Cardiac fibroblast (primary cell): ENCODE measurements at regions not wholly inside any gene's neighbourhood (a gene's known extent, or its start where the extent isn't known, plus 50 kb on each side); places are given as distances from the start of the nearest gene placed in this dataset.

Experiments used
- DNase-seq, 2 donors: peaks; one replicate each; pipeline versions ENCODE4 v3.0.0 to v3.0.0-alpha.2; 2010; ENCODE audit warnings: low read depth in 2 of 2
- H3K4me3 ChIP-seq, 2 donors: replicated peaks in 1 of 2; 1 replicate in 1 of 2; 2 replicates in 1 of 2; pipeline ENCODE4 v1.5.1; 2011; ENCODE audit warnings: low read depth in 2 of 2, low read length in 2 of 2, mild to moderate bottlenecking in 2 of 2, moderate library complexity in 1 of 2
- TF ChIP-seq, protein P1 (sequence below): IDR thresholded peaks from one replicate; pipeline ENCODE4 v1.5.1; 2011; ENCODE audit warnings: low read depth, mild to moderate bottlenecking, low read length, inconsistent platforms

DNA sequence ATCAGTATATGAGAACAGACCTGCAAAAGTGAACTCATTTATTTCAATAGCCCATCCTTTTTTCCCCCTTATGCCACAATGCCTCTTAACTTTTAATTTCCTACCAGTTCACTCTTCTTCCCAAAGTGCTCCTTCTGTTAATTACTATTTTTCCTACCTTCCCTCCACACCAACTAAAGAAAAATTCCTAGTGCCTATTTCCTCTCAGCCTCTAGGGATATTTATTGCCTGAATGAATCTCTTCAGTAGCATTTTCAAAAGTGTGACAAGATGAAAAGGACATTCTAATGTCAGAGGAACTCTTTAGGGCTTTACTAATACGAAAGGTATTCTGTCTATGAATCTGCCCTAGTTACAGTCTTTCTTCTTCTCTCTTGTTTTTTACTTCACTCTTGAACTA lies 181.1 kb upstream of the SPRY1 start:
- TF ChIP-seq, protein P1, sequence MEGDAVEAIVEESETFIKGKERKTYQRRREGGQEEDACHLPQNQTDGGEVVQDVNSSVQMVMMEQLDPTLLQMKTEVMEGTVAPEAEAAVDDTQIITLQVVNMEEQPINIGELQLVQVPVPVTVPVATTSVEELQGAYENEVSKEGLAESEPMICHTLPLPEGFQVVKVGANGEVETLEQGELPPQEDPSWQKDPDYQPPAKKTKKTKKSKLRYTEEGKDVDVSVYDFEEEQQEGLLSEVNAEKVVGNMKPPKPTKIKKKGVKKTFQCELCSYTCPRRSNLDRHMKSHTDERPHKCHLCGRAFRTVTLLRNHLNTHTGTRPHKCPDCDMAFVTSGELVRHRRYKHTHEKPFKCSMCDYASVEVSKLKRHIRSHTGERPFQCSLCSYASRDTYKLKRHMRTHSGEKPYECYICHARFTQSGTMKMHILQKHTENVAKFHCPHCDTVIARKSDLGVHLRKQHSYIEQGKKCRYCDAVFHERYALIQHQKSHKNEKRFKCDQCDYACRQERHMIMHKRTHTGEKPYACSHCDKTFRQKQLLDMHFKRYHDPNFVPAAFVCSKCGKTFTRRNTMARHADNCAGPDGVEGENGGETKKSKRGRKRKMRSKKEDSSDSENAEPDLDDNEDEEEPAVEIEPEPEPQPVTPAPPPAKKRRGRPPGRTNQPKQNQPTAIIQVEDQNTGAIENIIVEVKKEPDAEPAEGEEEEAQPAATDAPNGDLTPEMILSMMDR = no peak
- DNase-seq = peak in 1 of 2 donors; percentile 14
- no peak overlapping the region for H3K4me3 ChIP-seq

DNA sequence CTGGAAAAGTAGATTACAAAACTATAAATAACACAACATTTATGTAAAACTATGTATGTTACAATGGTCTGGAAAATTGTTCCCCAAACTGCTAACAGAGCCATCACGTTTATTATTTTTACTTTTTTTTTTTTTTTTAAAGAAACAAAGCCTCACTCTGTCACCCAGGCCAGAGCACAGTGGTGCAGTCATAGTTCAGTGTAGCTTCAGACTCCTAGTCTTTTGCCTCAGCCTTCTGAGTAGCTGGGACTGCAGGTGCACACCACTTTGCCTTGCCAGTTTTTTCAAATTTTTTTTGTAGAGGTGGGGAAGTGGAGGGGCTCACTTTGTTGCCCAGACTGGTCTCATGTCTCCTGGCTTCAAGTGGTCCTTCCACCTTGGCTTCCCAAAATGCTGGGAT lies 180.1 kb upstream of the SPRY1 start:
- H3K4me3 ChIP-seq = no peak overlapping the region
- TF ChIP-seq, protein P1 = no peak
- no peak for DNase-seq

DNA sequence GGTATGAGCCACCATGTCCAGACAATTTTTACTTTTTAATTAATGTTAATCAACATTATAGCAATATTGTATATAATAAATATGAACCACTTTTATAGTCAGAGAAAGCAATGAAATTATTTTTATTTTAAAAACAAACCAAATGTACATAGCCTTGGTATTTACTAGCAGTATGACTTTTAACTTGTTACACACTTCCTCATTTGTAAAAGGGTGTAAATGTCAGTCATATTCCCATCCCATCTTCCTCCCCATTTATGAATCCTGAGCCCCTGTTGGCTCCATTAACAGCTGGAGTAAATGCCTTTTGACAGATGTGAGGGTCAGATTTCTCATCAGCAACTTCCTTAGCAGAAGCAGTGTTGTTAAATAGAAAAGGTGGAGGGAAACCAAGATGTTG lies 179.6 kb upstream of the SPRY1 start:
- H3K4me3 ChIP-seq = no peak overlapping the region
- TF ChIP-seq, protein P1 = no peak
- DNase-seq = no peak

DNA sequence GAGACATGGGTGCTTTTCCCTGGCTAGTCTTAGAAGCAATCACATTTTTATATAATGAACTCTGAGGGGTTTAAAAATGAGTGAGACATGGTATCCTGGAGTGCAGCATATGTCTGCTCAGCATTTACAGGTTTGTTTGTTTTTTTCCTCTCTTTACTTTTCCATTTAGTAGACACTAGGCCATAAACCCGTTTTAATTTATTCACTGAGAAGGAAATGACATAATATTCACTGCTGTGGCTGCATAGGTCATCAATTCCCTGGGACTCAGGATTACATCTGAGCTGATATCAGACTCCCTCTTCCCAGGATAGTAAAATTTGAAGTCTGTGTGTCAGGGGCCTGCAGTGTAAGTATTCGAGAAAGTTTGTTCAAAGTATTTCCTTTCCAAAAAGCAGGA lies 178.9 kb upstream of the SPRY1 start:
- TF ChIP-seq, protein P1 = no peak
- H3K4me3 ChIP-seq = no peak overlapping the region
- no peak for DNase-seq

DNA sequence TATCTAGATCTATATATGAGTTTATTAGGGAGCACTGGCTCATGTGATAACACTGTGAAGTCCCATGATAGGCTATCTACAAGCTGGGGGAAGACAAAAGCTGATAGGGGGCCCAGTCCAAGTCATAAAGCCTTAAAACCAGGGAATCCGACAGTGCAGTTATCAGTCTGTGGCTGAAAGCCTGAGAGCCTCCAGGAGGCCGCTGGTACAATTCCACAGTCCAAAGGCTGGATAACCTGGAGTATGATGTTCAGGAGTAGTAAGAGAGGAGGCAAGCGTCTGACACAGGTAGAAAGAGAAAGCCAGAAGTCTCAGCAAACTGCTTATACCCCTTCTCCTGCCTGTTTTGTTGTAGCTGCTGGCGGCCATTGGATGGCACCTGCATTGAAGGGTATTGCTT lies 177.6 kb upstream of the SPRY1 start:
- DNase-seq = no peak
- TF ChIP-seq, protein P1 = no peak
- no peak overlapping the region for H3K4me3 ChIP-seq

DNA sequence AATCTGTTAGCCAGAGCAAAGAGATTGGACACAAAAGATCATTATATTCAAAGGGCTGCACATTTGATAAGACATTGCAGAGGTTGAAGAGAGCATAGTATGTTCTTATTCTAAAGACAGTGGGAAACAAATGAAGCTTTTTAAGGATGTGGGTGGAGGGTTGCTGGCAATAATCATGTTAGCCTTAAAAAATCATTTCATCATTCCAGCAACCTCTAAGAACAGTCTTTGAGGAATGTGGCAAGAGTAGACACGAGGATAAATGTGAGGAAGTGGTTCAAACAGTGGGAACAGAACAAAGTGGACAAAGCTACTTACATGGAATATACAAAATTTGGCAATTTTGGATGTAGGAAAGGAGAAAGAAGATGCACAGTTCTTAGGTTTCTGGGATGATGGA lies 167.3 kb upstream of the SPRY1 start:
- TF ChIP-seq, protein P1 = no peak
- DNase-seq = no peak
- H3K4me3 ChIP-seq = no peak overlapping the region

DNA sequence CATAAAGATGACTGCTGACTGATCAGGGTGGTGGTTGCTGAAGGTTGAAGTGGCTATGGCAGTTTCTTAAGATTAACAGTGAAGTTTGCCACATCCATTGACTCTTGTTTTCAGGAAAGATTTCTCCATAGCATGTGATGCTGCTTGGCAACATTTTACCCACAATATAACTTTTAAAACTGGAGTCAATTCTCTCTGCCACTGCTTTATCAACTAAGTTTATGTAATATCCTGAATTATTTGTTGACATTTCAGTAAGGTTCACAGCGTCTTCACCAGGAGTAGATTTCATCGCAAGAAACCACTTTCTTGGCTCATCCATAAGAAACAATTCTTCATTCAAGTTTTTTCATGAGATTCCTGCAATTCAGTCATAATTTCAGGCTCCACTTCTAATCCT lies 166.5 kb upstream of the SPRY1 start:
- peak in 1 of 2 donors; percentile 59 for DNase-seq
- no peak overlapping the region for H3K4me3 ChIP-seq
- TF ChIP-seq, protein P1 = no peak
